ENCODE measurements at regions not wholly inside any gene's neighbourhood (a gene's known extent, or its start where the extent isn't known, plus 50 kb on each side); places are given as distances from the start of the nearest gene placed in this dataset.
"Not testable (repeated sequence)": the region's sequence is repeated elsewhere in the genome, so short reads cannot be mapped to it uniquely, and the experiment has no call there.

- DNase-seq = peak; percentile 30
Observed at GRCh38 chr17:20851591-20852238, 191.1 kb downstream of the USP22 start.

GRCh38 chr17:20852239-20852989 is 190.4 kb downstream of the USP22 start:
- DNase-seq = peak; percentile 71

GRCh38 chr17:20852990-20853370 is 189.8 kb downstream of the USP22 start:
- DNase-seq = no peak

GRCh38 chr17:20855910-20856470 is 186.8 kb downstream of the USP22 start:
- DNase-seq = not testable (repeated sequence)

- not testable (repeated sequence) for DNase-seq
Observed at GRCh38 chr17:20866444-20867209, 176.2 kb downstream of the USP22 start.

- not testable (repeated sequence) for DNase-seq
Observed at GRCh38 chr17:20867436-20867937, 175.3 kb downstream of the USP22 start.

GRCh38 chr17:20867938-20868661 is 174.7 kb downstream of the USP22 start:
- DNase-seq = not testable (repeated sequence)

- DNase-seq = not testable (repeated sequence)
Observed at GRCh38 chr17:20868662-20869007, 174.2 kb downstream of the USP22 start.

GRCh38 chr17:20873173-20873572 is 169.6 kb downstream of the USP22 start:
- DNase-seq = not testable (repeated sequence)

- DNase-seq = not testable (repeated sequence)
Observed at GRCh38 chr17:20873688-20874328, 169.0 kb downstream of the USP22 start.

GRCh38 chr17:20877384-20877783 is 165.4 kb downstream of the USP22 start:
- DNase-seq = not testable (repeated sequence)

- DNase-seq = no peak
Observed at GRCh38 chr17:20890338-20890737, 152.5 kb downstream of the USP22 start.

- not testable (repeated sequence) for DNase-seq
Observed at GRCh38 chr17:20895426-20895825, 147.4 kb downstream of the USP22 start.

- no peak for DNase-seq
Observed at GRCh38 chr17:20896153-20896649, 146.6 kb downstream of the USP22 start.

GRCh38 chr17:20898726-20899125 is 144.1 kb downstream of the USP22 start:
- DNase-seq = not testable (repeated sequence)

- not testable (repeated sequence) for DNase-seq
Observed at GRCh38 chr17:20902496-20902895, 140.3 kb downstream of the USP22 start.

GRCh38 chr17:20903549-20903948 is 139.3 kb downstream of the USP22 start:
- not testable (repeated sequence) for DNase-seq

- DNase-seq = no peak
Observed at GRCh38 chr17:20908313-20909267, 134.2 kb downstream of the USP22 start.

- no peak for DNase-seq
Observed at GRCh38 chr17:20914658-20915057, 128.2 kb downstream of the USP22 start.

GRCh38 chr17:20916383-20916782 is 126.4 kb downstream of the USP22 start:
- no peak for DNase-seq

All from NCI-H146 (cell line).